GM12873 (cell line): ENCODE measurements at regions not wholly inside any gene's neighbourhood (a gene's known extent, or its start where the extent isn't known, plus 50 kb on each side); places are given as distances from the start of the nearest gene placed in this dataset.

Source experiments
- TF ChIP-seq, protein P1 (sequence below): IDR thresholded peaks from 2 replicates; pipeline ENCODE4 v1.5.1; 2012; ENCODE audit warnings: low read depth, mild to moderate bottlenecking, moderate library complexity, low read length, control low read depth; ENCODE audit not compliant: insufficient read depth; ENCODE audit errors: missing control alignments

- TF ChIP-seq, protein P1, sequence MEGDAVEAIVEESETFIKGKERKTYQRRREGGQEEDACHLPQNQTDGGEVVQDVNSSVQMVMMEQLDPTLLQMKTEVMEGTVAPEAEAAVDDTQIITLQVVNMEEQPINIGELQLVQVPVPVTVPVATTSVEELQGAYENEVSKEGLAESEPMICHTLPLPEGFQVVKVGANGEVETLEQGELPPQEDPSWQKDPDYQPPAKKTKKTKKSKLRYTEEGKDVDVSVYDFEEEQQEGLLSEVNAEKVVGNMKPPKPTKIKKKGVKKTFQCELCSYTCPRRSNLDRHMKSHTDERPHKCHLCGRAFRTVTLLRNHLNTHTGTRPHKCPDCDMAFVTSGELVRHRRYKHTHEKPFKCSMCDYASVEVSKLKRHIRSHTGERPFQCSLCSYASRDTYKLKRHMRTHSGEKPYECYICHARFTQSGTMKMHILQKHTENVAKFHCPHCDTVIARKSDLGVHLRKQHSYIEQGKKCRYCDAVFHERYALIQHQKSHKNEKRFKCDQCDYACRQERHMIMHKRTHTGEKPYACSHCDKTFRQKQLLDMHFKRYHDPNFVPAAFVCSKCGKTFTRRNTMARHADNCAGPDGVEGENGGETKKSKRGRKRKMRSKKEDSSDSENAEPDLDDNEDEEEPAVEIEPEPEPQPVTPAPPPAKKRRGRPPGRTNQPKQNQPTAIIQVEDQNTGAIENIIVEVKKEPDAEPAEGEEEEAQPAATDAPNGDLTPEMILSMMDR = no peak
These were observed 65.2 kb upstream of the ZCCHC13 start for GRCh38 chrX:74238771-74239170.

DNA sequence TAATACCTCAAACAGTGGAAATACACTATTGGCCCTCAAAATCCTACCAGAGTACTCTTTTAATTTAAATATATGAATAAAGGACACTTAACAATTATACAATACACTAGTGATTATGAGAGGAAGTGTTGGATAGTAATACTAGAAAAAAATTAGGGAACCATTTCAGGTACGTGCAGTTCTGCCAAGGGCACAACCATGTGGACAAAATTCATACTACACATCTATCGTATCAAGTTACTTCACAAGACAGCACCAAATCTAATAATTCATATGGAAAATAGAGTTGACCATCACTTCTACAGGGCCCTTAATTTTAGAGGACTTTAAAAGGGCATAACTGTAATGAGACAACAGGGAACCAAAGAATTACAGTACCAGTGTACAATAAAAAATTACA lies 69.2 kb upstream of the ZCCHC13 start:
- TF ChIP-seq, protein P1 = no peak

- TF ChIP-seq, protein P1 = peak; percentile 26
These were observed 71.1 kb upstream of the ZCCHC13 start for GRCh38 chrX:74232859-74233258.

GRCh38 chrX:74231625-74232024 lies 72.4 kb upstream of the ZCCHC13 start:
- TF ChIP-seq, protein P1 = no peak

- TF ChIP-seq, protein P1 = no peak
These were observed 73.9 kb upstream of the ZCCHC13 start for GRCh38 chrX:74230094-74230493.

DNA sequence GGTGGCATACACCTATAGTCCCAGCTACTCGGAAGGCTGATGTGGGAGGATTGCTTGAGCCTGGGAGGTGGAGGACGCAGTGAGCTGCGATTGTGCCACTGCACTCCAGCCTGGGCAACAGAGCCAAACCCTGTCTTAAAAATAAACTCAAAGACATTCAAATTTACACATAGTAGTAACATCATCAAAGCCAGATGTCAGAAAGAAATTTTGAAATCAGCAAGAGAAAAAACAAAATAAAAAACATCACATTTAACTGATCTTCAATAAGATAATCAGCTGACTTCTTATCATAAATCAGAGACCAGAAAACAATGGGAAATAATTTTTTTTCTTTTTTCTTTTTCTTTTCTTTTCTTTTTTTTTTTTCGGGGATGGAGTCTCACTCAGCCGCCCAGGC lies 78.9 kb upstream of the ZCCHC13 start:
- TF ChIP-seq, protein P1 = no peak

- TF ChIP-seq, protein P1 = no peak
These were observed 83.7 kb upstream of the ZCCHC13 start for GRCh38 chrX:74220277-74220676.

DNA sequence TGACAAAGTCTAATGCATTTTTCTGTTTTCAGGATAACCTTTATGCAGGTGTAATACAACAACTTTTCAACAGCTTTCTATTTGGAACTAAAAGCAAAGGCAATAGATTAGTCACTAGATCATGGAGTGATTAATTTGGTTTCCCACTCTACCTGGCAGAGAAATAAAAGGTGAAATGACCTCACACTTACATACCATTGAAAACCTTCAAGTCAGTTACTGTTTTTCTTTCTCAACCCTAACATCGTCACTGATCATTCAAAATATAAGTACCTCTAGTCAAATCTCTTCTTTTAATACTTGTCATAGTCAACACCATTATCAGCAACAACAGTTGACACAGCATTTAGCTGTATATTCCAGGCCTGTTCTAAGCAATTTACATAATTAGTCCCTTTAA lies 85.1 kb upstream of the ZCCHC13 start:
- TF ChIP-seq, protein P1 = no peak
